ENCODE measurements at regions not wholly inside any gene's neighbourhood (a gene's known extent, or its start where the extent isn't known, plus 50 kb on each side); places are given as distances from the start of the nearest gene placed in this dataset.
"Not testable (repeated sequence)": the region's sequence is repeated elsewhere in the genome, so short reads cannot be mapped to it uniquely, and the experiment has no call there.

DNA sequence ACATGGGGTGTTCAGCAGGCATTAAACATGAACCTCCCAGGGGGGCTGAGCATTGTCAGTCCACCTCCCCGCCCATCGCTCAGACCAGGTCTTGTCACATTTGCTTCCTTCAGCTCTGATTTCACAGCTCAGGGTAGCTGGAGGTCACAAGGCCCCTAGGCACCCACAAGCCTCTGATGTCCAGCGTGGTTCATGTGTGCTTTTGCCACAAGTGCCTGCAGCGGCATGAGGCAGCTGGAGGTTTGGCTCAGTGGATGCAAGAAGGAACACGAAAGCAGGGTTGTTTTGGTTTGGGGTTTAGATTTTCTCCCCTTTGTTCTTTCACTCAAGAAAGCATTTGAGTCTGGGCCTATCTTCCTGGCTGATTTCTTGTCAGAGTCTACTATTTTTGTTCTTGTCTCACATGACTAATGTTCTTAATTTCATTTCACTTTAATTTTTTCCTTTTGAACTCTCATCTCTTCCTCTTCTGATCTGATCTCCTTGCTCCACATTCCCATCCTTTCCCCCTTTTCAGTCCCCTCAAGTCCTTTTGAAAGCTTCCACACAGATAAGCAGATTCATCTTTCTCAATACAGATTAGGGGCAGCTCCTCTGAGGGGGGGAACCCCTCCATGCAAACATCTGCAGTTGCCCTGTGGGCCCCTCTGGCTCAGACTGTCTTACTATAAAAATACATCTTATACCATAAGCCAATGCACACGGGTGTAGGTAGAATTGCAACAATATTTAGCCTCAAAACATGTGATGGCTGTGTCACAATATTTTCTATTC lies 68.1 kb upstream of the CEP85L start:
- DNase-seq: no peak

DNA sequence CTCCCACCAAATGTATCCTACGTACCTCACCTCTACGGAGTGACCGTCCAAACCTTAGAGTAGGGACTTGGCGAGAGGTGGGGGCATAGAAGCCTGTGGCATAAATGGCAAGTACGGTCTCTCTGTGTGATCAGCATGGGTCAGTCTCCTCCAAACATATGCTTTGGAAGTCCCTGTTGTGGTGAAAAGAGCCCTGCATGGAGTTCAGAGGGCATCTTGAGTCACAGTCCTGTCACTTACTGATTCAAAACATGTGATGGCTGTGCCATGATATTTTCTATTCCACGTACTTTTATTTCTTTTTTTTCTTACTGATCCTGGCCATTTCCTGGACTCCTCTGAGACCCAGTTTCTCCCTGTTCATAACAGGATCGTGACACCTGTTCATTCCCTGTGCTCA lies 67.5 kb upstream of the CEP85L start:
- DNase-seq: no peak

DNA sequence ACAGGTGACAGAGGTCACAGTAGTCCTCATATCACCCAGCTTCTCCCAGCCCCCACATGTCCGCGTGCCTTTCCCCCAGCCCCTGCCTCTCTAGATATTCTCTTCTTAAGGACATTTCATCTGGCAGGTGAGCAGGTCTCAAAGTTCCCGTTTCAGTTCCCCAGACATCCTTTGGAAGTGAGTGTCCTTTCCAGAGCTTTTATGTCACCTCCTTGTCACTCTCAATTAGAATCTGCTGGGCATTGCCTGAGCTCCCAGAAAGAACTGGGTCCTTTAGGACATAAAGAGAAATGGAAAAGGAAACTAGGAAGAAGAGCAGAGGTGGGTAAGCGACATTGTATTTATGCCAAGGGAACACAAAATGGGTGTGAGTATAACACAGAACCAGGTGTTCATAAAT lies 66.9 kb upstream of the CEP85L start:
- DNase-seq: no peak

DNA sequence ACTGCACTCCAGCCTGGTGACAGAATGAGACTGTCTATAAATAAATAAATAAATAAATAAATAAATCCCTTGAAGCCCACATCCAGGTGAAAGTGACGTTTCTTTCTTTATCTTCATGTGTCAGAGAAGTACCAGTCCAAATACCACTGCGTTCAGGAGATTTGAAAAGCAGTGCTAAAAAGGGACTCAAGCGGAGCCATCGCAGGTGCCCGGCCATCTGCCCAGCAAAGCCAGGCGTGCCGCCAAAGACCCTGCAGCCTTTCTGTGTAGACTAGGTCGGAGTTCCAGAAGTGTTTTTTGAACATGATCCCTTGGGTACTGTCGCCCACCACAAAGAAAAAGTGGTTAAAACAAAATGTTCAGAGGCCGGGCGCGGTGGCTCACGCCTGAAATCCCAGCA lies 65.7 kb upstream of the CEP85L start:
- DNase-seq: no peak

DNA sequence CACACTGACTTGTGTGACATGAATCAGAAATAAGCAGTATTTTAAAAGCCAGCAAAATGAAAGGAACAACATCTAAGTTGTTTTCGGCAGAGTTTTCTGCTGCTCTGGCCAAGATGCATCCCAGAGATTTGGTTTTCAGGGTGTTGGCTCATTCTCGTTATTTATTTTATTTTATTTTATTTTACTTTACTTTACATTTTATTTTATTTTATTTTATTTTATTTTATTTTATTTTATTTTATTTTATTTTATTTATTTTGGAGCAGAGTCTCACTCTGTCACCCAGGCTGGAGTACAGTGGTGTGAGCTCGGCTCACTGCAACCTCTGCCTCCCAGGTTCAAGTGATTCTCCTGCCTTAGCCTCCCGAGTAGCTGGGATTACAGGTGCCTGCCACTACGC lies 64.5 kb upstream of the CEP85L start:
- DNase-seq: not testable (repeated sequence)

DNA sequence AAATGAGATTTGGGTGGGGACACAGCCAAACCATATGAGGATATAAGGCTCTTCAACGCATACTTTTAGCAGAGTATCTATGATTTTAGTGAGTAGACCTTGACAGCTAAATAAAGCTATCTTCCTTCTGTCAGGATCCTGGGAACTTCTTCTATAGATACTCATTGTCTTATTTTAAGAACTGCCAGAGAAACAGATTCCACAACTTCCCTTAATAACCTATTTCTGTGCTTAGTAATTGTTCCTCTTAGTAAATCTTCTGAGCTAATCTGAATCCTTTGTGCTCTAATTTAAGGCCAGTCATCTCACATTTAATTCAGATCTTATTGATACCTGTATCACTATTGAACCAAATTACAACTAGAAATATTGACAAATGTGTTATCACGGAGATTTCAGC lies 64.0 kb upstream of the CEP85L start:
- DNase-seq: no peak

DNA sequence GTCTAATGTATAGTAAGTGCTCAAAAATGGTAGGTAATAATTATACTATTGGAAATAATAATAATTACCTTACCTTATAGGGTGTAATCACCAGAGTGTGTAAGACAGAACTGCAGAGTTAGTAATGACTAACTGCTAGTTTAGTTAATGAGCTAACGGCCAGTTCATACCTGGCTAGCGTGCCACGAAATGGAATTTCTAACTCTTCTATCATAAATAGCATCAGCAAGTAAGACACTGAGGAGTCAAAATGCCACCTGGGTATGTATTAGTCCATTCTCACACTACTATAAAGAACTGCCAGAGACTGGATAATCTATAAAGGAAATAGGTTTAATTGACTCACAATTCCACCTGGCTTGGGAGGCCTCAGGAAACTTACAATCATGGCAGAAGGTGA lies 63.4 kb upstream of the CEP85L start:
- DNase-seq: no peak

DNA sequence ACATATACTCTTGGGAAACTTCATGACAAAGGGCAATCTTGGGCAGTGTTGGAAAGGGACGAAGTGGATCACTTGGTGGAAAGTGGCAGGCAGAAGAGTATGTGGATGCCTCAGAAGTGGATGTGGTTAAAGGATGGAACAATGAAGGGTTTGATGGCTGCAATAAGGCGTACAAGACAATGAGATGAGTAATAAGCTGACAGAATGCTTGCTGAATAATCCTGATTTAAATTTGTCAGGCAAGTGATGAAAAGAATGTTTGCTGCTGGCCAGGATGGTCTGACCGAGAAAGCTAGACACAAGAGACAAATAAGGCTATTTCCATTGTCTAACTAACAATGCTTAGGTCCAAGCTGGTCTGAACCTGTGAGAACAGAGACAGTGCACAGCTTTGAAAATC lies 61.6 kb upstream of the CEP85L start:
- peak in 3 of 58 donors; percentile 3 to 18 (median 17) for DNase-seq

DNA sequence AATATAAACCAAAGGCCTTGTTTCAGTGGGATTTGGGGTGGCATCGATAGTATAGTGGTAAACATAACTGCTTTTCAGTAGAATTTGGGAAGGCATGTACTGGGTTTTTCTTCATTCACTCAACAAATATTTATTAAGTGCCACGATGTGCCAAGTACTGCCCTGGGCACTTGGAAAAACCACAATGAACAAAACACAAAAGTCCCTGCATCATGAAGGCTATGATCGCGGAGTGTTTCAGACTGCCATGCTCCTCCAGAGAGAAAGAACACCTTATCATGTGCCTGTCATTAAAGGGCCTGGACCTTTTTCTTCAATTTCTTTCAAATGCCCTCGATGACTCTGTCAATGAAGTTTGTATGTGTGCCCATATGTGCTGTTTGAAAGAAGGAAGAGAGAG lies 59.2 kb upstream of the CEP85L start:
- DNase-seq: no peak

DNA sequence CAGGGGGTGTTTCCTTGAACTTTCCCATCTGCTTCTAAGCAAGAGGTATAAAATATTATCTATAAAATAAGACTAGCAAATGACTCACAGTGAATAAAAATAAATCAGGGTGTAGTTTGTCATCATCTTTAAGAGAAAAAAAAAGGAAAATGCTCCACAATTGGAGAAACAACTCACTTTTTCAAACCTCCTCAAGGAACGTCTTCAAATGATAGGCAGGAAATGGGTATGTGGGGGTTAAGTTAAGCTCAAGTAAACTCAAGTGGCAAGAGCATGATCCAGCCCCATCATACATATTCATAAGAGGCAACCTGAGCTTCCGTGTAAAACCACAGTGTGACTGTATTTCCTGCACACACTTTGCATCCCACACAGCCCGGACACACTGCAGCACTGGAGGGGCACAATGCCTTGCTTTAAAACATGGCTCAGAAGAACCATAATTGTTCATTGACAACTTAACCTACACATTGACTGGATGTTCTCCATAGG lies 58.5 kb upstream of the CEP85L start:
- peak in 2 of 58 donors; percentile 5 to 8 for DNase-seq

DNA sequence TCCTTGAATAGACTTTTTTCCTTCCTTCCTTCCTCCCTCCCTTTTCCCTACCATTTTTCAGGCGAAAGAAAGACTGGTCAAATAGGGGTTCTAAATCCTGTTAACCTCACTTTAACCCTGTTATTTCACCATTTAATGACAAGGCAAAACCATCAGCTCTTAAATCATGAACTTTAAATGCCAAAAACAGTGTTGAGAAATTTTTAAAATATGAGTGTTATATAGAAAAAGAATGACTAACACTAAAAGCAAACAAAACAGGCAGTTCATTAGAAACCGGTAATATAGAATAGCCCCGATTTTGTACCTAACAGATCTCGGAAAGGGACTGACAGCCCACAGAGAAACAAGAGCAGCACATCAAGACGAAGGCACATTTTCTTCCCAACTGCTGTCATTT lies 57.4 kb upstream of the CEP85L start:
- DNase-seq: no peak

DNA sequence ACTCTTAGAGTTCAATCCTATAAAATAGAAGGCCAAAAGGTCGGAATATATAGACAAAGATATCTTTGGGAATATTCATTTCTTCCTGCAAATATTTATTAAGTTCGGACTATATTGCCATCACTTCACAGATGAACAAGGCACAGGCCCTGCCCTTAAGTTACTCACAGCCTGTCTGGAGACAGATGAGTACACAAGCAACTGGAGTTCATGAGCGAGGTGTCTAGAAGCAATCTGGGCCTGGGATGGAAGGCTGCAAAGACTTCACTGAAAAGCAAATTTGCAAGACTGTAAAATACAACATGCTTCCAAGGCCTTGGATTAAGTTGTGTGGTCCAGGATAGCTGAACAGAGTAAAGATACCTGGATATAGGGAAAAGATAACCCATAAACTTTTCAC lies 56.7 kb upstream of the CEP85L start:
- DNase-seq: no peak

DNA sequence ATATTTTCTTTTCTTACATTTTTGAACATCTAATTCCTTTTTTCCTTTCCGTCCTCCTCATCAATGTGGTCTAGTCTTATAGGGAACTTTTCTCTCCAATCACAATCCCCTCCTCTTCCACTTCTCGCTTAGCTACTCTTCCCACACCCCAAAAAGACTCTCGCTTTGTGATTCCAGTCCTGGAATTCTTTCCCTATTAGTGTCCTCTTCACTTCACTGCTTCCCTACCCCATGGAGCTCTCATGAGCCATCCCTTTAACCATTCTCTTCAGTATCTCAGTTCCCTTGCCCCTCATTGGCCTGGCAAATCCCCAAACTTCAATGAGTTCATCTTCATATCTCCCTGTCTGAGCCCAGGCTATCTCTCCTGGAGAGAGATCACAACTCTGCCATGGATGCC lies 55.3 kb upstream of the CEP85L start:
- DNase-seq: no peak

DNA sequence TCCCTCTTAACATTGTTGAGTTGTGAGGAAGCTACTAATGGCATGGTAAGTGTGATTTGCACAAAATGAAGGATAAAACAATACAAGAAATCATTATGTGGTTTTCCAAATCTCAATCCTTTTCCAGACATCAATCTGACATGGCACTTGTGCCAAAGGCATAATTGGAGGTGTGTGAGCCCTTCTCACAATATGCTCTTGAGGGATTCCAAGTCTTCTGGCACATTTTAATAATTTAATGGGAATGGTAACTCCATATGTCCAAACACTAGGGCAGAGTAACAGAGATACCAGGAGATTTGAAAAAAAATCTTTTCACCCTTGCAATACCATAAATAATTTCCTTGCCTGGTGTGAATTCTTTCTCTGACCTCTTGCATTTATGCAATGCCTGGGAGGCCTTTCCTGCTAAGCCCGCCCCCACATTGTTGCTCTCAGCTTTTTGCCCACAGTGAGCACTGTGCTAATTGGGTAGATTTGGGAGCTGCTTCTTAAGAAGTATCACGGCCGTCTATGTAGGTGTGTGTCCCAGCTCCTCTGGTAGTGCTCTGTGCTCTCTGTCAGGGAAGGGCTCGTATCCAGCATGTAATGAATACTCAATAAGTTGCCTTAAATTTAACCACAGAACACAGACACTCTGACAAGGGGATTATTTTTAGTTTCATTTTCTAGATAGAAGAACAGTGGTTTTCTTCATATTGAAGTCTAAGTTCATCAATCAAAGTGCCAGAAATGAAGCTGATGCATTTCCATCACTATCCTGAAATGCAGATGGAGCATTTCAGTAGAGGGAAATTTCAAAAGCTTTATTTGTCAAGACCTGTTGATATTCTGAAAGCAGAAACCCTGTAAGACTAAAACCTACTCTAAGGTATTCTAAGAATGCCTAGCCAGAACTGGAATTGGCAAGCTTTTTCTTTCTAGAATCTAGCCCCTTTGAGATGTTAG lies 54.4 kb upstream of the CEP85L start:
- peak in 4 of 58 donors; percentile 4 to 18 (median 11) for DNase-seq

DNA sequence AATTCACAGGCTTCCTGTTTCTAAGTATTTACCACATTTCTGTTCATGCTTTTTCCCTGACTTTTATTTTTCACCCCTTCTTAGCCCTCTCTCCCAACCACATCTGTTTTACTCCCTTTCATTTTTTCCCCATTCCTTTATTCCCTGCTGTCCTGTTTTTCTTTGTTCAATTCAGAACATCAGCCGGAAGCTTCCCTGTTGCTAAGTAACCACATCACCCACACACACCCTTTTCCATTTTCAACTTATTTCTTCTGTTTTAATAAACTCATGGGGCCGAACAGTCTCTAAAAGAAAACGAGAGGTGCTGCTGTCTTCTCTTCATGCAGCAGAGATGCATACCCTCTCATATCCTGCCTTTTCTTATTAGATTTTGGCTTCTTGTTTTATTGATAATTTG lies 53.5 kb upstream of the CEP85L start:
- peak in 1 of 58 donors; percentile 15 for DNase-seq

DNA sequence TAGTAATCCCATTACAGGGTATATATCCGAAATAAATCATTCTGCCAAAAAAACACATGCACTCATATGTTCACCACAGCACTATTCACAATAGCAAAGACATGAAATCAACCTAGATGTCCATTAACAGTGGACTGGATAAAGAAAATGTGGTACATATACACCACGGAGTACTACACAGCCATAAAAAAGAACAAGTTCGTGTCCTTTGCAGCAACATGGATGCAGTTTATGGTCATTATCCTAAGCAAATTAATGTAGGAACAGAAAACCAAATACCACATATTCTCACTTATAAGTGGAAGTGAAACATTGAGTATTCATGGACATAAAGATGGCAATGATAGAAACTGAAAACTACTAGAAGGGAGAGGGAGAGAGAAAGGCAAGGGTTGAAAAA lies 49.9 kb upstream of the CEP85L start:
- not testable (repeated sequence) for DNase-seq

All from anterior cingulate cortex (tissue), 58 donors.